ENCODE measurements at regions not wholly inside any gene's neighbourhood (a gene's known extent, or its start where the extent isn't known, plus 50 kb on each side); places are given as distances from the start of the nearest gene placed in this dataset.

GRCh38 chr2:144049137-144049536, 470.8 kb downstream of the ZEB2 start:
- TF ChIP-seq TAF1 (IDR thresholded peaks at IDR 0.05; ENCODE audit: borderline replicate concordance, low read depth, low read length) (no peak), POLR2A (IDR thresholded peaks at IDR 0.05; ENCODE audit: low read depth, low read length) (no peak)
